ENCODE measurements at regions not wholly inside any gene's neighbourhood (a gene's known extent, or its start where the extent isn't known, plus 50 kb on each side); places are given as distances from the start of the nearest gene placed in this dataset.

- POLR2A ChIA-PET = no interaction called here
- CTCF ChIA-PET = interaction anchor here (1.3 kb wide), 1 partner anchor 164 kb away, joined by 3 read pairs; no protein-coding TSS in a partner anchor
- DNase-seq (ENCODE audit: extremely low spot score) = no peak
- TF ChIP-seq CTCF (IDR thresholded peaks at IDR 0.05; ENCODE audit: control extremely low read depth, extremely low read depth, low read depth, missing control alignments) = no peak
Measured at GRCh38 chr4:171181090-171181489, 632.1 kb upstream of the GALNTL6 start.

GRCh38 chr4:171170671-171171070 is 642.5 kb upstream of the GALNTL6 start:
- TF ChIP-seq CTCF (IDR thresholded peaks at IDR 0.05; ENCODE audit: control extremely low read depth, extremely low read depth, low read depth, missing control alignments) = no peak
- POLR2A ChIA-PET = no interaction called here
- no peak for DNase-seq (ENCODE audit: extremely low spot score)
- CTCF ChIA-PET = no interaction called here

- no peak for DNase-seq (ENCODE audit: extremely low spot score)
- ChIA-PET CTCF (interaction anchor here (1.0 kb wide), 1 partner anchor 12 kb away, joined by 3 read pairs; no protein-coding TSS in a partner anchor), POLR2A (no interaction called here)
- TF ChIP-seq CTCF (IDR thresholded peaks at IDR 0.05; ENCODE audit: control extremely low read depth, extremely low read depth, low read depth, missing control alignments) = no peak
Measured at GRCh38 chr4:171169396-171169795, 643.8 kb upstream of the GALNTL6 start.

DNA sequence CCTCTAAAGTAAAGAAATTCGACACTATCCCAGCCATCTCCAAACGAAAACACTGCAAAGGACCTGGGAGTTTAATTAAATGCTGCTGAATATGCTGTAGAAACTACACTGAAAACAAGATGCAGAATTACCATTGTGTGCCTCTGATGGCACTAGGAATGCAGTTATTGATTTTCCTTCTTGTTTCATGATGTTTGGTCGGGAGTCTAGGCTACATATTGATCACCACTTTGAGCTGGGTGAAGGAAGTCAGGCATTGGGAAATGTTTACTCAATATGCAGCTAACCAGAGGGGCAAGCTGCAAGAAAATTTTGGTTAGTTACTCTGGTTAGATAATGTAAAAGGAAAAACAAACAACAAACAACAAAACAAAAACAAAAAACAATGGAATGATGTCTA is 650.7 kb upstream of the GALNTL6 start:
- ChIA-PET POLR2A (no interaction called here), CTCF (interaction anchor here (1.1 to 1.3 kb wide), 3 partner anchors 11 to 344 kb away, joined by 3 to 4 read pairs (median 3); no protein-coding TSS in a partner anchor)
- no peak for DNase-seq (ENCODE audit: extremely low spot score)

DNA sequence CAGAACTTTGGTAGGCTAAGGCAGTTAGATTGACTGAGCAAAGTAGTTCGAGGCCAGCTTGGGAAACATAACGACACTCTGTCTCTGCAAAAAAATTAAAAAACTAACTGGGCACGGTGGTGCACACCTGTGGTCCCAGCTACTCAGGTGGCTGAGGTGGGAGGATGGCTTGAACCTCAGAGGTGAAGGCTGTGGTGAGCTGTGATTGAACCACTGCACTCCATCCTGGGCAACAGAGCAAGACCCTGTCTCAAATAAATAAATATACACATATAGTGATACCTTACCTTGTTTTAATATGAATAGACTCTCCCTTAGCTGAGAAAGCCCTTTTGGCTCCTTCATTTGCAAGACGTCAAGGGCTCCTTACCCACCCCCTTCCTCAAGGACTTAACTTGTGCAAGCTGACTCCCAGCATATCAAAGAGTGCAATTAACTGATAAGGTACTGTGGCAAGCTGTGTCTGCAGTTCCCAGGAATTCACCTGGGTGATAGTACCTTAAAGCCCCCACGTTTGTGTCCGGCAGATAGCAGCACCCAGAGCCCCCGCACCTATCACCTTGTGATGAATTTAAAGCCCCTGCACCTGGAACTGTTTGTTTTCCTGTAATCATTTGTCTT is 655.6 kb upstream of the GALNTL6 start:
- no peak for DNase-seq (ENCODE audit: extremely low spot score)
- ChIA-PET CTCF (interaction anchor here (1.2 kb wide), 1 partner anchor 12 kb away, joined by 3 read pairs; no protein-coding TSS in a partner anchor), POLR2A (no interaction called here)
- TF ChIP-seq CTCF (IDR thresholded peaks at IDR 0.05; ENCODE audit: control extremely low read depth, extremely low read depth, low read depth, missing control alignments) = no peak

More for the DNA sequence above, 650.7 kb upstream of the GALNTL6 start:
- no peak for TF ChIP-seq CTCF (IDR thresholded peaks at IDR 0.05; ENCODE audit: control extremely low read depth, extremely low read depth, low read depth, missing control alignments)

DNA sequence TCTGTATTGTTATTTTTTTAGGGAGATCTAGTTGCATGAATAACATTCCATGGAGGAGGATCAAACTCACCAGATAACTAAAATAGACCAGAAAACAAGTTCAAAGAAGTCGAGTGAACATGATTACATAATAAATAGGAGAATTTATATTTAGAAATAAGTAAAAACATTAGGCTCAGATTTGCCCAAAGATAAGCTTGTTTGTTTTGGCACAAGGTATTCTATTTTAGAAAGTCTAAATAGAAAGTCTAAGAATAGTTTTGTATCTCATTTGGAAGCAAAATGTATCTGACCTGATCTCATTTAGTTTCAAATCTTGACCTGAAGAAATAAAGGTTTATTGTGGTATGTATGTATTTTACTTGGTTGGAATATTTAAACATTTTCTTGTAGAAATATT is 670.6 kb upstream of the GALNTL6 start:
- DNase-seq (ENCODE audit: extremely low spot score) = no peak
- POLR2A ChIA-PET = no interaction called here
- TF ChIP-seq CTCF (IDR thresholded peaks at IDR 0.05; ENCODE audit: control extremely low read depth, extremely low read depth, low read depth, missing control alignments) = no peak
- CTCF ChIA-PET = interaction anchor here (1.8 kb wide), 1 partner anchor 13 kb away, joined by 3 read pairs; no protein-coding TSS in a partner anchor

Measured in GM10248 (cell line).